Mesenchymal stem cell (in vitro differentiated cells and primary cell): ENCODE measurements at regions not wholly inside any gene's neighbourhood (a gene's known extent, or its start where the extent isn't known, plus 50 kb on each side); places are given as distances from the start of the nearest gene placed in this dataset.

Experiments used
- DNase-seq: peaks from one replicate; pipeline ENCODE4 v3.0.0-alpha.2; 2013
- H2AFZ ChIP-seq: one replicate; pipeline ENCODE4 v1.6.1; 2013; ENCODE audit warnings: low read depth, mild to moderate bottlenecking, control low read depth, inconsistent platforms, low read length, moderate library complexity
- H2AK5ac ChIP-seq: 2 replicates; pipeline ENCODE4 v1.6.1; 2013; ENCODE audit warnings: low read length, moderate library complexity, mild to moderate bottlenecking, inconsistent platforms; ENCODE audit not compliant: severe bottlenecking
- H2BK120ac ChIP-seq: one replicate; pipeline ENCODE4 v1.6.1; 2013; ENCODE audit warnings: low read depth, mild to moderate bottlenecking, inconsistent platforms, low read length, moderate library complexity
- H2BK12ac ChIP-seq, 2 experiments: one replicate each; pipeline ENCODE4 v1.6.1; 2013; ENCODE audit warnings: inconsistent platforms in 2 of 2, low read length in 2 of 2, mild to moderate bottlenecking in 2 of 2, moderate library complexity in 2 of 2, control low read depth in 1 of 2
- H2BK15ac ChIP-seq: one replicate; pipeline ENCODE4 v1.6.1; 2013; ENCODE audit warnings: mild to moderate bottlenecking, low read depth, inconsistent platforms; ENCODE audit not compliant: poor library complexity, severe bottlenecking
- H2BK5ac ChIP-seq: 2 replicates; pipeline ENCODE4 v1.6.1; 2013; ENCODE audit warnings: low read depth, mild to moderate bottlenecking, low read length, control low read depth, inconsistent platforms; ENCODE audit not compliant: poor library complexity, severe bottlenecking
- H3K14ac ChIP-seq, 2 experiments: one replicate each; pipeline ENCODE4 v1.6.1; 2013; ENCODE audit warnings: inconsistent platforms in 2 of 2, low read length in 2 of 2, control low read depth in 1 of 2, mild to moderate bottlenecking in 1 of 2, moderate library complexity in 1 of 2
- H3K18ac ChIP-seq, 2 experiments: one replicate each; pipeline ENCODE4 v1.6.1; 2013; ENCODE audit warnings: inconsistent platforms in 2 of 2, low read length in 2 of 2, control low read depth in 1 of 2, low read depth in 1 of 2, mild to moderate bottlenecking in 1 of 2
- H3K23ac ChIP-seq, 2 experiments: one replicate each; pipeline ENCODE4 v1.6.1; 2013; ENCODE audit warnings: inconsistent platforms in 2 of 2, low read length in 2 of 2, mild to moderate bottlenecking in 2 of 2, moderate library complexity in 2 of 2, control low read depth in 1 of 2
- H3K27ac ChIP-seq: 2 replicates; pipeline ENCODE4 v1.5.1; 2013; ENCODE audit warnings: mild to moderate bottlenecking, moderate library complexity, low read length, control low read depth, inconsistent platforms; ENCODE audit not compliant: poor library complexity, severe bottlenecking
- H3K27me3 ChIP-seq, 2 experiments: 2 replicates each; pipeline versions ENCODE4 v1.6.1 to v1.7.0; 2013; ENCODE audit warnings: low read length in 2 of 2, mild to moderate bottlenecking in 2 of 2, moderate library complexity in 2 of 2, control low read depth in 1 of 2, inconsistent platforms in 1 of 2; ENCODE audit not compliant: control insufficient read depth in 1 of 2, insufficient read depth in 1 of 2
- H3K36me3 ChIP-seq, 2 experiments: 2 replicates each; pipeline versions ENCODE4 v1.6.1 to v1.7.0; 2013; ENCODE audit warnings: low read length in 2 of 2, control low read depth in 1 of 2, inconsistent platforms in 1 of 2, low read depth in 1 of 2, mild to moderate bottlenecking in 1 of 2; ENCODE audit not compliant: insufficient read depth in 2 of 2, control insufficient read depth in 1 of 2
- H3K4ac ChIP-seq, 2 experiments: one replicate each; pipeline ENCODE4 v1.6.1; 2013; ENCODE audit warnings: inconsistent platforms in 2 of 2, low read length in 2 of 2, mild to moderate bottlenecking in 2 of 2, moderate library complexity in 2 of 2, control low read depth in 1 of 2, low read depth in 1 of 2
- H3K4me1 ChIP-seq: 2 replicates; pipeline ENCODE4 v1.6.1; 2013; ENCODE audit warnings: low read depth, low read length, control low read depth; ENCODE audit not compliant: control insufficient read depth, insufficient read depth
- H3K4me2 ChIP-seq: 2 replicates; pipeline ENCODE4 v1.6.1; 2013; ENCODE audit warnings: low read length, mild to moderate bottlenecking, inconsistent platforms; ENCODE audit not compliant: poor library complexity, severe bottlenecking
- H3K4me3 ChIP-seq, 2 experiments: 2 replicates each; pipeline versions ENCODE4 v1.5.1 to v1.7.0; 2013; ENCODE audit warnings: low read length in 2 of 2, mild to moderate bottlenecking in 2 of 2, control low read depth in 1 of 2, low read depth in 1 of 2; ENCODE audit not compliant: insufficient read depth in 1 of 2
- H3K79me1 ChIP-seq: replicated peaks from 2 replicates; pipeline ENCODE4 v1.6.1; 2013; ENCODE audit warnings: mild to moderate bottlenecking, control low read depth, low read length, inconsistent platforms; ENCODE audit not compliant: poor library complexity, severe bottlenecking
- H3K9ac ChIP-seq: 2 replicates; pipeline ENCODE4 v1.7.0; 2013; ENCODE audit warnings: mild to moderate bottlenecking, low read length, moderate library complexity
- H3K9me3 ChIP-seq: 2 replicates; pipeline ENCODE4 v1.7.0; 2013; ENCODE audit warnings: mild to moderate bottlenecking, low read length; ENCODE audit not compliant: control insufficient read depth
- H4K8ac ChIP-seq: one replicate; pipeline ENCODE4 v1.6.1; 2013; ENCODE audit warnings: inconsistent platforms, mild to moderate bottlenecking, low read length, moderate library complexity
- H4K91ac ChIP-seq: one replicate; pipeline ENCODE4 v1.6.1; 2013; ENCODE audit warnings: mild to moderate bottlenecking, low read length, inconsistent platforms
- WGBS: methylation state at CpG from one replicate; pipeline ENCODE4 v1.1.7; 2013; ENCODE audit warnings: mixed read lengths; 5-methylcytosine and 5-hydroxymethylcytosine counted together

- H3K4me2 ChIP-seq: no peak overlapping the region
- DNase-seq: no peak
- no peak overlapping the region for H2BK120ac ChIP-seq
- no peak overlapping the region for H3K4me3 ChIP-seq
- H4K8ac ChIP-seq: no peak overlapping the region
- H3K18ac ChIP-seq: no peak overlapping the region
- peaks cover 2% of the 10 kb centered on the region for H3K4me1 ChIP-seq
- no peak overlapping the region for H2BK15ac ChIP-seq
- no peak overlapping the region for H2AK5ac ChIP-seq
- H2BK12ac ChIP-seq: no peak overlapping the region
- no peak overlapping the region for H3K9ac ChIP-seq
- H3K9me3 ChIP-seq: peaks cover 39% of the 10 kb centered on the region
- H4K91ac ChIP-seq: no peak overlapping the region
- H3K27me3 ChIP-seq: no peaks in the 10 kb centered on the region
- H3K27ac ChIP-seq: no peak overlapping the region
- 65% methylated on average over 3 of the region's 3 CpGs for WGBS
- H3K4ac ChIP-seq: no peak overlapping the region
- H3K23ac ChIP-seq: no peak overlapping the region
- no peak overlapping the region for H2BK5ac ChIP-seq
- no peaks in the 10 kb centered on the region for H3K79me1 ChIP-seq
- H3K36me3 ChIP-seq: no peaks in the 10 kb centered on the region
- no peak overlapping the region for H2AFZ ChIP-seq
- H3K14ac ChIP-seq: no peak overlapping the region
These were observed 194.8 kb upstream of the NABP1 start for GRCh38 chr2:191483117-191483516.

GRCh38 chr2:191486584-191487320, 191.2 kb upstream of the NABP1 start:
- peaks cover 21% of the 10 kb centered on the region for H3K9me3 ChIP-seq
- H3K4ac ChIP-seq: peak overlapping the region; percentile 17 to 35
- no peak overlapping the region for H3K14ac ChIP-seq
- H2AFZ ChIP-seq: no peak overlapping the region
- H3K23ac ChIP-seq: no peak overlapping the region
- H2BK12ac ChIP-seq: peak overlapping the region in 1 of 2 experiments; percentile 71
- H3K4me1 ChIP-seq: peaks cover 2% of the 10 kb centered on the region
- peak overlapping the region; percentile 7 for H2AK5ac ChIP-seq
- no peak overlapping the region for H3K4me2 ChIP-seq
- H2BK5ac ChIP-seq: peak overlapping the region; percentile 2
- H2BK120ac ChIP-seq: no peak overlapping the region
- H3K27ac ChIP-seq: peak overlapping the region; percentile 92
- peak overlapping the region; percentile 52 for H3K9ac ChIP-seq
- H3K27me3 ChIP-seq: no peaks in the 10 kb centered on the region
- H3K79me1 ChIP-seq: no peaks in the 10 kb centered on the region
- peak; percentile 99 for DNase-seq
- peak overlapping the region; percentile 25 for H4K91ac ChIP-seq
- peak overlapping the region in 1 of 2 experiments; percentile 4 for H3K18ac ChIP-seq
- WGBS: 0% methylated on average over 2 of the region's 3 CpGs
- peak overlapping the region in 1 of 2 experiments; percentile 39 for H3K4me3 ChIP-seq
- H3K36me3 ChIP-seq: no peaks in the 10 kb centered on the region
- H2BK15ac ChIP-seq: no peak overlapping the region
- H4K8ac ChIP-seq: no peak overlapping the region

DNA sequence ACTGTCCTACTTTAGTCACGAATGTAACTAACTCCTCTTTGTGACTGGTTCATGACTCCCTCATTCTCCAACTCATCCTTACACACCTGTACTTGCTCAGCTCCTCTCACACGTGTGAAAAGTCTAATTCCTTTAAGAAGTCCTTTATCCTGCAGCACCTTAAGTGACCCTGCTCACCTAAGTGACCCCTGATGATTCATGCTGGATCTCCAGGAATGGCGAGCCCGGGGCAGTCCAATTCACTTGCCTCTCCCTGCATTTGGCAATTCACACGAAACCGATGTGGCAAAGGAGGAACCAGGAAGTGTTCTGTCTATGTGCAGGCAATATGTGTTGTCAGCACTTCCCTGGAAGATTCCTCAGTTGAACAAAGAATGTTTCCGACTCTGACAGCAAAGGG, 189.8 kb upstream of the NABP1 start:
- Histone ChIP-seq H3K4me3 (no peak overlapping the region), H3K4me1 (peaks cover 2% of the 10 kb centered on the region), H3K9ac (no peak overlapping the region), H2BK120ac (no peak overlapping the region), H2BK12ac (peak overlapping the region in 1 of 2 experiments; percentile 7), H2BK5ac (no peak overlapping the region), H3K4ac (peak overlapping the region in 1 of 2 experiments; percentile 27), H4K8ac (no peak overlapping the region), H3K27ac (no peak overlapping the region), H3K18ac (peak overlapping the region in 1 of 2 experiments; percentile 16), H2AFZ (no peak overlapping the region), H3K27me3 (no peaks in the 10 kb centered on the region), H3K14ac (no peak overlapping the region), H3K36me3 (no peaks in the 10 kb centered on the region), H3K4me2 (no peak overlapping the region), H3K9me3 (peaks cover 7% of the 10 kb centered on the region), H2AK5ac (peak overlapping the region; percentile 47), H3K79me1 (no peaks in the 10 kb centered on the region), H3K23ac (no peak overlapping the region), H4K91ac (no peak overlapping the region), H2BK15ac (no peak overlapping the region)
- WGBS: 84% methylated on average over 7 of the region's 7 CpGs
- peak; percentile 15 for DNase-seq

DNA sequence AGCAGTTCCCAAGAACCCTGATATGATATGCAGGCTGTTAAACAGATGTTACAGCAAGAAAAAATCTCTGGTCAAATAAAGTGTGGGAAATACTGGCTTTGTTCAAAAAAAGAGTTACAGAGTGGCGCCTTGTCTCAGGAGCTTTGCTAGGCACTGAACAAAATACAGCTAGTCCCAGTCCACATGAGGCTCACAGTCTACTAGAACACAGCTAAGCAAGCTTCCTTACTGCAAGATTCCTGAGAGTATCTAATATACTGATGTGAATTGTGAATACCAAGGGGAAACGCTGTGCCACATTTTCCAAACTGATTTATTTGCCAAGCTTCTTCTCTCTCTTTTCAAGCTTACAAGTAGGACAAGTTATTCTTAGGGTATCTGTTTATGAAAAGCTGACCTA, 188.8 kb upstream of the NABP1 start:
- Histone ChIP-seq H3K36me3 (no peaks in the 10 kb centered on the region), H3K4me1 (peaks cover 2% of the 10 kb centered on the region), H2AK5ac (no peak overlapping the region), H2BK5ac (no peak overlapping the region), H2BK12ac (no peak overlapping the region), H3K4me2 (no peak overlapping the region), H4K91ac (no peak overlapping the region), H3K4me3 (no peak overlapping the region), H2AFZ (no peak overlapping the region), H3K23ac (no peak overlapping the region), H3K4ac (no peak overlapping the region), H3K79me1 (no peaks in the 10 kb centered on the region), H3K27ac (no peak overlapping the region), H3K18ac (peak overlapping the region in 1 of 2 experiments; percentile 50), H3K9me3 (no peaks in the 10 kb centered on the region), H2BK15ac (no peak overlapping the region), H2BK120ac (no peak overlapping the region), H3K27me3 (no peaks in the 10 kb centered on the region), H4K8ac (no peak overlapping the region), H3K14ac (peak overlapping the region in 1 of 2 experiments; percentile 46), H3K9ac (no peak overlapping the region)
- DNase-seq: peak; percentile 22
- WGBS: 100% methylated on average over 1 of the region's 2 CpGs
